COLO829 (cell line): ENCODE measurements at regions not wholly inside any gene's neighbourhood (a gene's known extent, or its start where the extent isn't known, plus 50 kb on each side); places are given as distances from the start of the nearest gene placed in this dataset.
A peak's percentile ranks its signal among the peaks of the same experiment; 100 is the strongest.
"Not testable (repeated sequence)": the region's sequence is repeated elsewhere in the genome, so short reads cannot be mapped to it uniquely, and the experiment has no call there.

ENCODE experiments used
- DNase-seq: peaks from one replicate; pipeline ENCODE4 v3.0.0; 2012; ENCODE audit warnings: low spot score

- DNase-seq: no peak
Measured at GRCh38 chr3:21238661-21239060, 512.3 kb downstream of the ZNF385D start.

- DNase-seq: no peak
Measured at GRCh38 chr3:21237638-21238037, 513.4 kb downstream of the ZNF385D start.

GRCh38 chr3:21235491-21235890, 515.5 kb downstream of the ZNF385D start:
- DNase-seq: no peak

- no peak for DNase-seq
Measured at GRCh38 chr3:21234933-21235332, 516.1 kb downstream of the ZNF385D start.

- DNase-seq: no peak
Measured at GRCh38 chr3:21229426-21230135, 521.4 kb downstream of the ZNF385D start.

- no peak for DNase-seq
Measured at GRCh38 chr3:21226086-21226485, 524.9 kb downstream of the ZNF385D start.

- no peak for DNase-seq
Measured at GRCh38 chr3:21220944-21221343, 530.1 kb downstream of the ZNF385D start.

- peak; percentile 5 for DNase-seq
Measured at GRCh38 chr3:21216598-21216997, 534.4 kb downstream of the ZNF385D start.

- DNase-seq: not testable (repeated sequence)
Measured at GRCh38 chr3:21204122-21204521, 546.9 kb downstream of the ZNF385D start.

GRCh38 chr3:21195203-21195602, 555.8 kb downstream of the ZNF385D start:
- no peak for DNase-seq

- not testable (repeated sequence) for DNase-seq
Measured at GRCh38 chr3:21194036-21194435, 557.0 kb downstream of the ZNF385D start.

GRCh38 chr3:21188459-21188858, 562.6 kb downstream of the ZNF385D start:
- no peak for DNase-seq

GRCh38 chr3:21185816-21186314, 565.1 kb downstream of the ZNF385D start:
- no peak for DNase-seq

GRCh38 chr3:21174461-21174860, 576.5 kb downstream of the ZNF385D start:
- DNase-seq: no peak

- DNase-seq: no peak
Measured at GRCh38 chr3:21170964-21171363, 580.0 kb downstream of the ZNF385D start.

- DNase-seq: no peak
Measured at GRCh38 chr3:21169948-21170347, 581.1 kb downstream of the ZNF385D start.

- no peak for DNase-seq
Measured at GRCh38 chr3:21168471-21168870, 582.5 kb downstream of the ZNF385D start.

- no peak for DNase-seq
Measured at GRCh38 chr3:21163956-21164355, 587.1 kb downstream of the ZNF385D start.

- no peak for DNase-seq
Measured at GRCh38 chr3:21159543-21159906, 591.5 kb downstream of the ZNF385D start.

GRCh38 chr3:21158861-21159542, 592.0 kb downstream of the ZNF385D start:
- DNase-seq: peak; percentile 2

GRCh38 chr3:21154911-21155310, 596.1 kb downstream of the ZNF385D start:
- DNase-seq: no peak

GRCh38 chr3:21152555-21152954, 598.5 kb downstream of the ZNF385D start:
- no peak for DNase-seq

GRCh38 chr3:21142949-21143348, 608.1 kb downstream of the ZNF385D start:
- DNase-seq: no peak

- DNase-seq: no peak
Measured at GRCh38 chr3:21142031-21142430, 609.0 kb downstream of the ZNF385D start.
